Right ventricle myocardium superior (tissue), 1 donor: ENCODE measurements at regions not wholly inside any gene's neighbourhood (a gene's known extent, or its start where the extent isn't known, plus 50 kb on each side); places are given as distances from the start of the nearest gene placed in this dataset.
"Not testable (repeated sequence)": the region's sequence is repeated elsewhere in the genome, so short reads cannot be mapped to it uniquely, and the experiment has no call there.

Experiments used
- ATAC-seq: fragments of 200-7000 bp; cut with Tn5 transposase; one replicate; pipeline ENCODE4 v1.9.1; 2020; ENCODE audit warnings: mild to moderate bottlenecking; ENCODE audit not compliant: poor library complexity
- DNase-seq: peaks from one replicate; pipeline ENCODE4 v3.0.0-alpha.2; 2020
- intact Hi-C: fragments of 100-400 bp; cut with DNase I; formaldehyde crosslinking; loops from one replicate; pipeline ENCODE4 v1.11.2; 2022
- donor health status: DM: no; HTN: yes; CAD: no; lungs with severe emphysema.

DNA sequence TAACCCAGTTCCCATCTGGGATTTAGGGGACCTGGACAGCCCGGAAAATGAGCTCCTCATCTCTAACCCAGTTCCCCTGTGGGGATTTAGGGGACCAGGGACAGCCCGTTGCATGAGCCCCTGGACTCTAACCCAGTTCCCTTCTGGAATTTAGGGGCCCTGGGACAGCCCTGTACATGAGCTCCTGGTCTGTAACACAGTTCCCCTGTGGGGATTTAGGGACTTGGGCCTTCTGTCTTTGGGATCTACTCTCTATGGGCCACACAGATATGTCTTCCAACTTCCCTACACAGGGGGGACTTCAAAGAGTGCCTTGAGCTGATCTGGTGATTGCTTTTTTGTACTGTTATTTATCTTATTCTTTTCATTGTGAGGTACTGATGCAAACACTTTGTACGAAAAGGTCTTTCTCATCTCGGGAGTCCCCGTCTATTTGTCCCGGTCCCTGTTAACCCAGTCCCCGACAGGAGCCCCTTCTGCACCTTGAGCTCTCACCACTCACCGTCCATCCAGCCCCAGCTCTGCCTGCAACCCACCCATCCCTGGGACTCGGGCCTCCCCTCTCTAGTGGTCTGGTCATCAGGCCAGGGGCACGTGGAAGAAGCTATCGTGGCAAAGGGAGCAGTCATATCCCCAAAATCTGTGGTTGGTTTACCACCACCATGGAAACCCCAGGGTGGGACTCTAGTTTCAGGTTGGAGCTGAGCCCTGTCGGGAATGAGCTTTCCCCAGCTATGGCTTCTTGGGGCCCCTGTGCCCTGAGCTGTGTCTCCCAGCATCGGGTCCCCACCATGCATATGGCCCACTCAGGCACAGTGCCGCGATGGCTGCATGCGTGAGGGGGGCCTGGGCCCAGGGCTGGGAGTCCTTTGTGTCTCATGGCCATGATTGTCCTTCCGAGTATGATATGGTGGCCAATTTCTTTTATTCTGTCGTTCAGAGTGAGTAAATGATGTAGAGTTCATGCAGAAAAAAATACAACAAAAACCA, 270.4 kb upstream of the PLCXD1 start:
- intact Hi-C loops, ATAC-seq, DNase-seq: not testable (repeated sequence)

DNA sequence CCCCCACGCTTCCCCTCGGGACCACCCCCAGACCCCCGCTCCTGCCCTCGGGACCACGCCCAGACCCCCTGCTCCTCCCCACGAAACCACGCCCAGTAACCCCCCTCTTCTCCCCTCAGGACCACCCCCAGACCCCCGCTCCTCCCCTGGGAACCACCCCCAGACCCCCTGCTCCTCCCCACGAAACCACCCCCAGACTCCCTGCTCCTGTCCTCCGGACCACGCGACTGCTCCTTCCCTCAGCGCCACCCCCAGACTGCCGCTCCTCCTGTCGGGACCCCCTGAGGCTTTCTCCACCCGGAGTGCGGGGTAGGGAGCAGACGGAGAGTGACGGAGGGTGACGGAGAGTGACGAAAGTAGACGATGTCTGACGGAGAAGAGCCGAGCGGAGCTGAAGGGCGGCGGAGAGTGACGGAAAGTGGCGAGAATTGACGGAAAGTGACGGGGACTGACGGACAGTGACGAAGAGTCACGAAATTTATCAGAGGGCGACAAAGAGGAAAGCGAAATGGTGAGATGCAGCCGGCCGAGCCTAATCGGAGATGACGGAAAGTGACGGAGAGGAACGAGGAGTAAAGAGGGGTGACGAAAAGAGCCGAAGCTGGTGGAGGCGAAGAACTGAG, 267.2 kb upstream of the PLCXD1 start:
- intact Hi-C loops, DNase-seq: not testable (repeated sequence)
- peak; percentile 78 for ATAC-seq

DNA sequence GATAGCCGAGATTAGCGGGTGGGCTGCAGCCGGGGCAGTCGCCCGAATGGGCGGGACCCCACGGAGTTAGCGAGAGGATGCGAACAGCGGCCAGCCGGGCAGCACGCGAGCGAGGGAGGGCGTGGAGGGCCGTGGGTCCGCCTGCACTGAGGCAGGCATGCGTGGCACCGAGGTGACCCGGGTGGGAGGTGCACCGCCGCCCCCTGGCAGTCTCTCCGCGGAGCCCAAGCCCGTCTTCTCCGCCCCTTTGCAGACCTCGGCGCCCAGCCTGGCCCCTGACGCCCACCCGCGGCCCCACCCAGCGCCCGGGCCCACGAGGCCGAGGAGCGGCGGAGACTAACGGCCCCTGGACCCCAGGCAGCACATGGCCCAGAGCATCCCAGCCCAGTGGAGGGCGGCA, 266.7 kb upstream of the PLCXD1 start:
- ATAC-seq, intact Hi-C loops, DNase-seq: not testable (repeated sequence)

DNA sequence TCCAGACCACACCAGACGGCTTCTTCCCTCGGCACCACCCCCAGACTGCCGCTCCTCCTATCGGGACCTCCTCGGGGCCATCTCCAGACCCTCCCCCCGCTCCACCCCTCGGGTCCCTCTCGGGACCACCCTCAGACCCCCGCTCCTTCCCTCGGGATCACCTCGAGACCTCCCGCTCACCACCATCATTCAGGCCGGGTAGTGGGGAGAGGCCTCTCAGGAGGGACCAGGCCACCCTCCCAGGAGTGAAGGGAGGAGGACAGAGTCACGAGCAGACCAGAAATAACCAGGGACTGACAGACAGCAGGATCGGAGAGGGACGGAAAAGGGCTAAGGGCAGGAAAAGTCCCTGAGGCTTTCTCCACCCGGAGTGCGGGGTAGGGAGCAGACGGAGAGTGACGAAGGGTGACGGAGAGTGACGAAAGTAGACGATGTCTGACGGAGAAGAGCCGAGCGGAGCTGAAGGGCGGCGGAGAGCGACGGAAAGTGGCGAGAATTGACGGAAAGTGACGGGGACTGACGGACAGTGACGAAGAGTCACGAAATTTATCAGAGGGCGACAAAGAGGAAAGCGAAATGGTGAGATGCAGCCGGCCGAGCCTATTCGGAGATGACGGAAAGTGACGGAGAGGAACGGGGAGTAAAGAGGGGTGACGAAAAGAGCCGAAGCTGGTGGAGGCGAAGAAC, 262.3 kb upstream of the PLCXD1 start:
- DNase-seq, intact Hi-C loops: not testable (repeated sequence)
- ATAC-seq, result peak; percentile 97

DNA sequence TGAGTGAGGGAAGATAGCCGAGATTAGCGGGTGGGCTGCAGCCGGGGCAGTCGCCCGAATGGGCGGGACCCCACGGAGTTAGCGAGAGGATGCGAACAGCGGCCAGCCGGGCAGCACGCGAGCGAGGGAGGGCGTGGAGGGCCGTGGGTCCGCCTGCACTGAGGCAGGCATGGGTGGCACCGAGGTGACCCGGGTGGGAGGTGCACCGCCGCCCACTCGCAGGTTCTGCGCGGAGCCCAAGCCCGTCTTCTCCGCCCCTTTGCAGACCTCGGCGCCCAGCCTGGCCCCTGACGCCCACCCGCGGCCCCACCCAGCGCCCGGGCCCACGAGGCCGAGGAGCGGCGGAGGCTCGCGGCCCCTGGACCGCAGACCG, 261.7 kb upstream of the PLCXD1 start:
- DNase-seq, intact Hi-C loops: not testable (repeated sequence)
- peak; percentile 67 for ATAC-seq

DNA sequence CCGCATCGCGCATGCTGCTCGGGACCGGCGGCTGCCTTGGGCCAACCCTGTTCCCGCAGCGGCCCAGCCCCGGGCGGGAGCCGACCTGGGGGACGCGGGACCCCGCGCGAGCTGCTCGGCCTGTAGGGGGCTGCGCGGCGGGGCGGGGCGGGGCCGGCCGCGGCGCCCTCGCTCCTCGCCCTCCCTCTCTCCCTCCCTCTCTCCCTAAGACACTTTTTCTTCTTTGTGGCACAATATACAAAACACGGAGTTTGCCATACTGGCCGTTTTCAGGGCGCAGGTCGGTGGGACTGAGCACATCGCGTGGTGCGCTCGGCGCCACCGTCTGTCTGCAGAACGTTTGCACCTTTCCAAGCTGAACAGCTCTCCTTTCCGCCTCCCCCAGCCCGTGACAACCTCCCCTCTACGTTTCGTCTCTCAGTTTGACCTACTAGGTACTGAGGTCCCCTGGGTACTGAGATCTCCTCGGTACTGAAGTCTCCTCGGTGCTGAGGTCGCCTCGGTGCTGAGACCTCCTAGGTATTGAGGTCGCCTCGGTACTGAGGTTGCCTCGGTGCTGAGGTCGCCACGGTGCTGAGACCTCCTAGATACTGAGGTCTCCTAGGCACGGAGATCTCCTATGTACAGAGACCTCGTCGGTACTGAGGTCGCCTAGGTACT, 261.1 kb upstream of the PLCXD1 start:
- no peak for ATAC-seq
- no peak for DNase-seq
- intact Hi-C loops, result no loop called here

DNA sequence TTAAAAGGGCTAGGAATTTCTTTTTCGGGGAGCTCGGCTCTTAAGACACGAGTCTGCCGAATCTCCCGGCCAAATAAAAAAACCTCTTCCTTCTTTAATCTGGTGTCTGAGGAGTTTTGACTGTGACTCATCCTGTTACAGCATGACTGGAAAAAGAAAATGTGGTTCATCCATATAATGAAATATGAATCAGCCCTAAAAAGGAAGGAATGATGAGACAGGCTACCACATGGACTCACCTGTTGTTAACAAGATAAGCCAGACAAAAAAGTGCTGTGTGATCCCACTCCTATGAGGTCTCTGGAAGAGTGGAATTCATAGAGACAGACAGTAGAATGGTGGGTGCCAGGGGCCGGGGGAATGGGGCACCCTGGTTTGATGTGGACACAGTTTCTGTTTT, 257.0 kb upstream of the PLCXD1 start:
- intact Hi-C loops, ATAC-seq, DNase-seq: not testable (repeated sequence)
